ENCODE measurements at regions not wholly inside any gene's neighbourhood (a gene's known extent, or its start where the extent isn't known, plus 50 kb on each side); places are given as distances from the start of the nearest gene placed in this dataset.

DNA sequence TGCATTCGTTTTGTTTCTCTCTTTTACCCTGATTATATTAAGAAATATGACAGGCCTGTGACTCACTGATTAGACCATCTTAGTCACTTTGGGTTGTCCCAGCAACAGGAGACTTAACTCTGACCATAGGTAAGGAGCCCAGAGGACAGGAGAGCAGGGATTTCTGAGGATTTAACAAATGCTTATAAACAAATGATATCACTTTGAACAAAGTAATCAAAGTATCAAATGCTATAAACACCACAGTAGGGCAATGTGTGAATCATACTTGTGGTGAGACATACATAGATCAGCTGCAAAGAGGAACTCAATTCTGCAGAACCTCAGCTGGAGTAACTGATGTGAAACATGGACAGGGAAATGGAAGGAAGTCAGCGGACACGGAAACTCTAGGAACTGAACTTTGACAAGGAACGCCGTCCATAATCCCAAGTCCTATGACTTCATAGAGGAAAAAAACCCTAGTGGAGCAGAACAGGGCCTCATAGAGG, 190.6 kb upstream of the MSX2 start:
- H2AFZ ChIP-seq (ENCODE audit: low read length), result no peak overlapping the region
- H4K20me1 ChIP-seq (replicated peaks in 1 of 2; ENCODE audit: control insufficient read depth in 1 of 2, insufficient read depth in 2 of 2, low read length in 2 of 2), result no peaks in the 10 kb centered on the region
- ChIA-PET POLR2A (ENCODE audit: partially characterized antibody) (no interaction called here), CTCF (ENCODE audit: partially characterized antibody) (interaction anchor here (1.3 kb wide), 1 partner anchor 114 kb away, joined by 4 read pairs; no protein-coding TSS in a partner anchor)
- H3K4ac ChIP-seq (replicated peaks; ENCODE audit: insufficient read length, low read depth, low read length), result no peak overlapping the region
- H3K79me2 ChIP-seq (ENCODE audit: control insufficient read depth in 1 of 2, insufficient read depth in 2 of 2, low read length in 2 of 2), result no peaks in the 10 kb centered on the region
- no peak overlapping the region for H4K5ac ChIP-seq (ENCODE audit: insufficient read length, low read depth, low read length)
- H3K18ac ChIP-seq (ENCODE audit: extremely low read depth, low read length), result no peak overlapping the region
- H4K8ac ChIP-seq (ENCODE audit: extremely low read depth, insufficient read depth, low read length), result no peak overlapping the region; the same call in 1 of the 2 replicates
- 0 out of 2 replicates have a peak overlapping the region, but pooled peaks have one; percentile 28 for H2AK5ac ChIP-seq (ENCODE audit: low read depth, low read length)
- DNase-seq (ENCODE audit: low read depth in 1 of 2, low spot score in 2 of 2), result no peak
- WGBS, 2 experiments (ENCODE audit: extremely low coverage in 1 of 2, insufficient coverage in 1 of 2, insufficient read length in 1 of 2, insufficient replicate concordance in 2 of 2, low coverage in 1 of 2, low lambda C conversion rate in 2 of 2, missing lambda C conversion rate in 1 of 2), result 93% methylated on average over 5 of the region's 5 CpGs; no CpG with 5 or more reads in 1 of the 2 experiments
- H3K4me3 ChIP-seq (ENCODE audit: extremely low read depth in 1 of 4, insufficient read depth in 2 of 4, low read depth in 3 of 4, low read length in 4 of 4), result no peak overlapping the region
- peaks cover 7 to 12% (median 9%) of the 10 kb centered on the region in 4 experiments; a peak in 4 of 7 replicates for H3K4me1 ChIP-seq (replicated peaks in 1 of 4; ENCODE audit: control insufficient read depth in 3 of 4, insufficient read depth in 4 of 4, low read length in 3 of 4)
- H2BK5ac ChIP-seq (ENCODE audit: low read depth, low read length), result no peak overlapping the region; the same call in 1 of the 2 replicates
- H3K23ac ChIP-seq (ENCODE audit: insufficient read length), result no peak overlapping the region
- no peaks in the 10 kb centered on the region for H3K9me3 ChIP-seq (ENCODE audit: insufficient read depth in 2 of 2, low read depth in 1 of 2, low read length in 1 of 2)
- H2BK120ac ChIP-seq (replicated peaks; ENCODE audit: low read depth, low read length), result no peak overlapping the region
- no peak overlapping the region for H2BK12ac ChIP-seq (ENCODE audit: low read depth, low read length)
- no peak overlapping the region for H2BK20ac ChIP-seq (ENCODE audit: low read length)
- H3K23me2 ChIP-seq (ENCODE audit: low read depth, low read length), result no peaks in the 10 kb centered on the region; the same call in 1 of the 2 replicates
- H3K36me3 ChIP-seq (ENCODE audit: control insufficient read depth in 2 of 4, insufficient read depth in 4 of 4, low read length in 3 of 4), result no peaks in the 10 kb centered on the region
- H3K14ac ChIP-seq (ENCODE audit: insufficient read length), result no peak overlapping the region
- H2BK15ac ChIP-seq (ENCODE audit: low read length), result 0 out of 2 replicates have a peak overlapping the region, but pooled peaks have one; percentile 31
- no peak for FAIRE-seq
- H3K56ac ChIP-seq (replicated peaks; ENCODE audit: insufficient read length, low read depth, low read length), result no peak overlapping the region
- no peak overlapping the region for H3K9ac ChIP-seq (replicated peaks in 1 of 4; ENCODE audit: extremely low read depth in 1 of 4, low read depth in 3 of 4, low read length in 3 of 4)
- no peak overlapping the region for H3K27ac ChIP-seq (ENCODE audit: low read depth, low read length)
- TF ChIP-seq YY1 (IDR thresholded peaks at IDR 0.05; ENCODE audit: low read depth, low read length) (no peak), RFX5 (IDR thresholded peaks at IDR 0.05; ENCODE audit: borderline replicate concordance, low read depth, low read length) (no peak), ZNF274 (IDR thresholded peaks at IDR 0.05; ENCODE audit: borderline replicate concordance, extremely low read depth, low read length) (no peak), POLR2AphosphoS5 (IDR thresholded peaks at IDR 0.05; ENCODE audit: low read depth, low read length) (no peak), RBBP5 (IDR thresholded peaks at IDR 0.05; ENCODE audit: borderline replicate concordance, low read depth, low read length) (no peak), RXRA (IDR thresholded peaks at IDR 0.05; ENCODE audit: insufficient read depth, low read depth, low read length) (no peak), TAF1 (IDR thresholded peaks at IDR 0.05; ENCODE audit: low read depth, low read length) (no peak), CEBPB (IDR thresholded peaks at IDR 0.05; ENCODE audit: low read depth, low read length) (no peak), SUZ12 (IDR thresholded peaks at IDR 0.05; ENCODE audit: low read length) (no peak), CHD1 (IDR thresholded peaks at IDR 0.05; ENCODE audit: low read depth, low read length) (no peak)
- peak overlapping the region; percentile 5 for H4K91ac ChIP-seq (replicated peaks; ENCODE audit: insufficient read length, low read length)
- H3K79me1 ChIP-seq (ENCODE audit: low read depth, low read length), result no peaks in the 10 kb centered on the region
- no peak overlapping the region for H3K4me2 ChIP-seq (ENCODE audit: insufficient read depth in 1 of 2, low read depth in 2 of 2, low read length in 2 of 2)
- peaks cover 0 to 7% (median 4%) of the 10 kb centered on the region in 4 experiments; a peak in 4 of 7 replicates for H3K27me3 ChIP-seq (replicated peaks in 1 of 4; ENCODE audit: control insufficient read depth in 3 of 4, extremely low read depth in 1 of 4, insufficient read depth in 3 of 4, low read length in 3 of 4)
